ENCODE measurements at regions not wholly inside any gene's neighbourhood (a gene's known extent, or its start where the extent isn't known, plus 50 kb on each side); places are given as distances from the start of the nearest gene placed in this dataset.

- Mint-ChIP-seq H3K4me1 (ENCODE audit: insufficient read depth, unreplicated experiment) (no peaks in the 10 kb centered on the region), H3K27ac (ENCODE audit: low read depth, unreplicated experiment) (no peak overlapping the region), H3K4me3 (ENCODE audit: unreplicated experiment) (no peak overlapping the region), H3K36me3 (ENCODE audit: insufficient read depth, unreplicated experiment) (no peaks in the 10 kb centered on the region), H3K27me3 (ENCODE audit: insufficient read depth, unreplicated experiment) (no peaks in the 10 kb centered on the region), H3K9me3 (ENCODE audit: unreplicated experiment) (no peaks in the 10 kb centered on the region)
- BruUV-seq (replicated peaks), result no TSS peak
- no peak for DNase-seq (ENCODE audit: unreplicated experiment)
- ChIA-PET CTCF (interaction anchor here (0.9 to 1.7 kb wide), 4 partner anchors 54 to 115 kb away, joined by 3 to 8 read pairs (median 3); no protein-coding TSS in a partner anchor), POLR2A (no interaction called here)
- intact Hi-C loops (cut with micrococcal nuclease), result no loop called here
- TF ChIP-seq, protein P1, sequence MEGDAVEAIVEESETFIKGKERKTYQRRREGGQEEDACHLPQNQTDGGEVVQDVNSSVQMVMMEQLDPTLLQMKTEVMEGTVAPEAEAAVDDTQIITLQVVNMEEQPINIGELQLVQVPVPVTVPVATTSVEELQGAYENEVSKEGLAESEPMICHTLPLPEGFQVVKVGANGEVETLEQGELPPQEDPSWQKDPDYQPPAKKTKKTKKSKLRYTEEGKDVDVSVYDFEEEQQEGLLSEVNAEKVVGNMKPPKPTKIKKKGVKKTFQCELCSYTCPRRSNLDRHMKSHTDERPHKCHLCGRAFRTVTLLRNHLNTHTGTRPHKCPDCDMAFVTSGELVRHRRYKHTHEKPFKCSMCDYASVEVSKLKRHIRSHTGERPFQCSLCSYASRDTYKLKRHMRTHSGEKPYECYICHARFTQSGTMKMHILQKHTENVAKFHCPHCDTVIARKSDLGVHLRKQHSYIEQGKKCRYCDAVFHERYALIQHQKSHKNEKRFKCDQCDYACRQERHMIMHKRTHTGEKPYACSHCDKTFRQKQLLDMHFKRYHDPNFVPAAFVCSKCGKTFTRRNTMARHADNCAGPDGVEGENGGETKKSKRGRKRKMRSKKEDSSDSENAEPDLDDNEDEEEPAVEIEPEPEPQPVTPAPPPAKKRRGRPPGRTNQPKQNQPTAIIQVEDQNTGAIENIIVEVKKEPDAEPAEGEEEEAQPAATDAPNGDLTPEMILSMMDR (IDR thresholded peaks at IDR 0.05; ENCODE audit: unreplicated experiment), result no peak
These were observed 61.9 kb downstream of the EXOSC2 start for GRCh38 chr9:130755377-130756007.

DNA sequence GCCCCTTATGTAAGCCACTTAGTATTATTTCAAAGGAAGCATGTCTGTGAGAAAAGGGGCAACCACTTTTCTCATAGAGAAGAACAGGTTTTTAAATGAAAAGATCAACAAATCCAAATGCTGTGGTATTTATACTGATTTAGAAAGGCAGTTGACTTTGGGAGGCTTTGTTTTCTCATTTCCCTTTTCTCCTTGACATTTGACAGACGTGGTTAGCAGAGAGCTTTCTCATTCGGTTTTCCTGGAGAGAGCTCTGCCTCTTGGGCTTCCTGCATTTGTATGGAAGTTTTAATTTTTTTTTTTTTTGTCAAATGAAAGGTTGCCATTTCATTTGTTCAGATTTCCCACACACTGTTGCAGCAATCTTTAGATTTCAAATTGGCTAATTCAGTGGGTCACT, 62.5 kb downstream of the EXOSC2 start:
- H3K27ac Mint-ChIP-seq (ENCODE audit: low read depth, unreplicated experiment), result no peak overlapping the region
- H3K27me3 Mint-ChIP-seq (ENCODE audit: insufficient read depth, unreplicated experiment), result no peaks in the 10 kb centered on the region
- no peaks in the 10 kb centered on the region for H3K4me1 Mint-ChIP-seq (ENCODE audit: insufficient read depth, unreplicated experiment)
- TF ChIP-seq, protein P1 (IDR thresholded peaks at IDR 0.05; ENCODE audit: unreplicated experiment), result no peak
- ChIA-PET CTCF (interaction anchor here (0.9 to 1.1 kb wide), 3 partner anchors 39 to 114 kb away, joined by 3 read pairs; no protein-coding TSS in a partner anchor), POLR2A (no interaction called here)
- H3K4me3 Mint-ChIP-seq (ENCODE audit: unreplicated experiment), result no peak overlapping the region
- BruUV-seq (replicated peaks), result no TSS peak
- no peaks in the 10 kb centered on the region for H3K36me3 Mint-ChIP-seq (ENCODE audit: insufficient read depth, unreplicated experiment)
- DNase-seq (ENCODE audit: unreplicated experiment), result no peak
- intact Hi-C loops (cut with micrococcal nuclease), result no loop called here
- H3K9me3 Mint-ChIP-seq (ENCODE audit: unreplicated experiment), result no peaks in the 10 kb centered on the region

GRCh38 chr9:130756455-130757152, 63.0 kb downstream of the EXOSC2 start:
- Mint-ChIP-seq H3K36me3 (ENCODE audit: insufficient read depth, unreplicated experiment) (no peaks in the 10 kb centered on the region), H3K4me1 (ENCODE audit: insufficient read depth, unreplicated experiment) (no peaks in the 10 kb centered on the region), H3K4me3 (ENCODE audit: unreplicated experiment) (no peak overlapping the region), H3K27ac (ENCODE audit: low read depth, unreplicated experiment) (no peak overlapping the region), H3K27me3 (ENCODE audit: insufficient read depth, unreplicated experiment) (no peaks in the 10 kb centered on the region), H3K9me3 (ENCODE audit: unreplicated experiment) (no peaks in the 10 kb centered on the region)
- TF ChIP-seq, protein P1 (IDR thresholded peaks at IDR 0.05; ENCODE audit: unreplicated experiment), result no peak
- intact Hi-C loops (cut with micrococcal nuclease), result no loop called here
- no TSS peak for BruUV-seq (replicated peaks)
- ChIA-PET CTCF (interaction anchor here (1.1 kb wide), 1 partner anchor 38 kb away, joined by 3 read pairs; no protein-coding TSS in a partner anchor), POLR2A (no interaction called here)
- no peak for DNase-seq (ENCODE audit: unreplicated experiment)

- Mint-ChIP-seq H3K4me3 (ENCODE audit: unreplicated experiment) (no peak overlapping the region), H3K9me3 (ENCODE audit: unreplicated experiment) (no peaks in the 10 kb centered on the region), H3K4me1 (ENCODE audit: insufficient read depth, unreplicated experiment) (no peaks in the 10 kb centered on the region), H3K27me3 (ENCODE audit: insufficient read depth, unreplicated experiment) (no peaks in the 10 kb centered on the region), H3K36me3 (ENCODE audit: insufficient read depth, unreplicated experiment) (no peaks in the 10 kb centered on the region), H3K27ac (ENCODE audit: low read depth, unreplicated experiment) (no peak overlapping the region)
- POLR2A ChIA-PET, result no interaction called here
- no TSS peak for BruUV-seq (replicated peaks)
- TF ChIP-seq, protein P1 (IDR thresholded peaks at IDR 0.05; ENCODE audit: unreplicated experiment), result no peak
- CTCF ChIA-PET, result interaction anchor here (0.8 to 2.9 kb wide), 2 partner anchors 12 to 236 kb away, joined by 5 to 10 read pairs; no protein-coding TSS in a partner anchor
- DNase-seq (ENCODE audit: unreplicated experiment), result no peak
- intact Hi-C loops (cut with micrococcal nuclease), result no loop called here
These were observed 66.2 kb downstream of the EXOSC2 start for GRCh38 chr9:130759738-130760137.

All from MCF 10A (cell line).